HFFc6 (cell line): ENCODE measurements at regions not wholly inside any gene's neighbourhood (a gene's known extent, or its start where the extent isn't known, plus 50 kb on each side); places are given as distances from the start of the nearest gene placed in this dataset.
"Not testable (repeated sequence)": the region's sequence is repeated elsewhere in the genome, so short reads cannot be mapped to it uniquely, and the experiment has no call there.

ENCODE experiments used
- DNase-seq: peaks from one replicate; pipeline ENCODE4 v3.0.0-alpha.2; 2018
- H3K27ac Mint-ChIP-seq: 2 replicates; pipeline ENCODE4 v1.8.0; 2020; ENCODE audit warnings: mild to moderate bottlenecking, mixed read lengths
- H3K27me3 Mint-ChIP-seq: 2 replicates; pipeline ENCODE4 v1.8.0; 2021; ENCODE audit warnings: mild to moderate bottlenecking, moderate library complexity, mixed read lengths; ENCODE audit not compliant: insufficient read depth
- H3K36me3 Mint-ChIP-seq: 2 replicates; pipeline ENCODE4 v1.8.0; 2021; ENCODE audit warnings: low read depth, mixed read lengths
- H3K4me1 Mint-ChIP-seq: 2 replicates; pipeline ENCODE4 v1.8.0; 2020; ENCODE audit warnings: low read depth, mixed read lengths
- H3K4me3 Mint-ChIP-seq: 2 replicates; pipeline ENCODE4 v1.8.0; 2020; ENCODE audit warnings: mild to moderate bottlenecking, moderate library complexity, mixed read lengths
- H3K9me3 Mint-ChIP-seq: 2 replicates; pipeline ENCODE4 v1.8.0; 2020; ENCODE audit warnings: mild to moderate bottlenecking, mixed read lengths
- CTCF ChIP-seq: fragments of 200-600 bp; sonication (generic); IDR thresholded peaks from 2 replicates; pipeline ENCODE4 v1.5.0; 2021; ENCODE audit warnings: antibody characterized with exemption, mild to moderate bottlenecking

GRCh38 chr12:88362439-88362838 lies 217.8 kb downstream of the KITLG start:
- Mint-ChIP-seq H3K9me3 (peaks cover 6% of the 10 kb centered on the region; the same call in 1 of the 2 replicates), H3K27ac (no peak overlapping the region; the same call in 1 of the 2 replicates), H3K4me1 (peaks cover 30% of the 10 kb centered on the region), H3K4me3 (no peak overlapping the region), H3K27me3 (0 out of 2 replicates have a peak, but pooled peaks cover 2% of the 10 kb centered on the region), H3K36me3 (peaks cover 14% of the 10 kb centered on the region; the same call in 1 of the 2 replicates)
- peak; percentile 10 for DNase-seq
- no peak for TF ChIP-seq CTCF

- TF ChIP-seq CTCF, result no peak
- no peak overlapping the region for H3K4me3 Mint-ChIP-seq
- peaks cover 30% of the 10 kb centered on the region for H3K4me1 Mint-ChIP-seq
- peaks cover 5% of the 10 kb centered on the region; the same call in 1 of the 2 replicates for H3K27me3 Mint-ChIP-seq
- no peak for DNase-seq
- H3K9me3 Mint-ChIP-seq, result no peaks in the 10 kb centered on the region
- H3K27ac Mint-ChIP-seq, result no peak overlapping the region
- H3K36me3 Mint-ChIP-seq, result peaks cover 14% of the 10 kb centered on the region
These were observed 214.9 kb downstream of the KITLG start for GRCh38 chr12:88365403-88365802.

DNA sequence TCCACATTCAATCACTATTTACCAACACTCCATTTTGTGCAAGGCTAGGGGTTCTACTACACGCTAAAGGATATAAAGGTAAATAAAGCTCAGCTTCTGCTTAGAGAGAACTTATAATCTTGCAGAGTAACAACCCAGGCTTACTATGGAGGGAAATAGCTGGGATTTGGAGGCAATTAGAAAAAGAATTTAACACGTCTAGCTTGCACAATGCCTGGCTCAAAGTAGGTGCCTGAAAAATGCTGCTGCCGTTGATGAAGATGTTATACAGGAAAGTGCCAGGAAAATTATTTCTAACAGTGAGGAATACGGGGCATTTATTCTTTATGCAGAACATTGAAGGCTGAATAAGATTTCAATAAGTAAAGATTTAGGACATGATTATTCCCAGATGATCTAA lies 214.2 kb downstream of the KITLG start:
- H3K27ac Mint-ChIP-seq, result no peak overlapping the region
- no peak for DNase-seq
- no peak for TF ChIP-seq CTCF
- H3K36me3 Mint-ChIP-seq, result peaks cover 14% of the 10 kb centered on the region
- no peaks in the 10 kb centered on the region for H3K9me3 Mint-ChIP-seq
- H3K4me1 Mint-ChIP-seq, result peaks cover 28% of the 10 kb centered on the region
- H3K27me3 Mint-ChIP-seq, result peaks cover 5% of the 10 kb centered on the region; the same call in 1 of the 2 replicates
- H3K4me3 Mint-ChIP-seq, result no peak overlapping the region

- no peak for TF ChIP-seq CTCF
- Mint-ChIP-seq H3K4me1 (peaks cover 17% of the 10 kb centered on the region), H3K9me3 (no peaks in the 10 kb centered on the region), H3K4me3 (no peak overlapping the region), H3K36me3 (peaks cover 14% of the 10 kb centered on the region), H3K27me3 (peaks cover 5% of the 10 kb centered on the region; the same call in 1 of the 2 replicates), H3K27ac (no peak overlapping the region)
- DNase-seq, result no peak
These were observed 213.0 kb downstream of the KITLG start for GRCh38 chr12:88367231-88367630.

GRCh38 chr12:88368077-88368476 lies 212.2 kb downstream of the KITLG start:
- H3K27ac Mint-ChIP-seq, H3K4me3 Mint-ChIP-seq, H3K9me3 Mint-ChIP-seq, H3K4me1 Mint-ChIP-seq, H3K27me3 Mint-ChIP-seq, DNase-seq: not testable (repeated sequence)
- peaks cover 14% of the 10 kb centered on the region for H3K36me3 Mint-ChIP-seq

- no peaks in the 10 kb centered on the region for H3K9me3 Mint-ChIP-seq
- no peak for TF ChIP-seq CTCF
- no peak for DNase-seq
- H3K27ac Mint-ChIP-seq, result no peak overlapping the region
- H3K4me3 Mint-ChIP-seq, result no peak overlapping the region
- peaks cover 9% of the 10 kb centered on the region for H3K36me3 Mint-ChIP-seq
- peaks cover 4% of the 10 kb centered on the region; the same call in 1 of the 2 replicates for H3K4me1 Mint-ChIP-seq
- peaks cover 3% of the 10 kb centered on the region; the same call in 1 of the 2 replicates for H3K27me3 Mint-ChIP-seq
These were observed 208.7 kb downstream of the KITLG start for GRCh38 chr12:88371416-88372183.
